Limb (tissue), 2 donors: ENCODE measurements at regions not wholly inside any gene's neighbourhood (a gene's known extent, or its start where the extent isn't known, plus 50 kb on each side); places are given as distances from the start of the nearest gene placed in this dataset.

ENCODE experiments used
- DNase-seq, 2 donors: peaks; one replicate each; pipeline ENCODE4 v3.0.0-alpha.2; 2016; ENCODE audit errors: extremely low spot score in 2 of 2

DNA sequence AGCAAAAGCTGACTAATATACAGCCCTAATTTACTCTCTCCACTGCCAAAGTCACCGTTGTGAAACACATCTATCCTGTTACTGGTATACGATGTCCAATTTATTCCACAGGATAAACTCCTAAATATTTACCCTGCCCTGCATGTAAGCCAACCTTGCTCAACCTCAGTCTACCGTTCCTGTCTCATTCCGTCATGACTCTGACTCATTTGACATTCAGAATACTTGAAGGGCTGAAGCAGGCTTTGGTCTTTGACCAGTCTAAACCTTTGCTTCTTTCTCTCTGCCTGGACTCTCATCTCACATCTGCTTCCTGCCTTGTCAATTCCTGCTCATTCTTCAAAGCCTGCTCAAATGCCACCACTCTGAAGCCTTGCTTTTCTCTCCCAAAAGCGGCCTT, 157.5 kb downstream of the SCP2D1 start:
- DNase-seq: no peak

DNA sequence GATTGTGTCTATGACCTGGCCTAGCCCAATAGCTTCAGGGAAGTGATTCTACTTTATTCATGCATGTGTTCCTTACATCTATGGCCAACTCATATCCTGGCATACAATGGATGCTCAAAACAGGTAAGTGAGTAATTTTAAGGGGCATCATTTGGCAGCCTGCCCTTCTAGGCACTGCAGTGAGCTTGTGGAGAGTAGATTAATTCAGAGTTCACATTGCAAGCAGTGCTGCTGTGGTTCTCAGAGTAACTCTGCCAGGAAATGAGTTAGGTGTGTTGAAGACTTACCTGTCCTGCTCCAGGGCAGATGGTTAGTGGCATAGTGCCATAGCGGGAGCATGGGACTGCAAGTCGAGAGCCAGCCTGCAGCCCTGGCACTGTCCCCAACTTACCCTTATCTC, 158.0 kb downstream of the SCP2D1 start:
- DNase-seq: no peak

DNA sequence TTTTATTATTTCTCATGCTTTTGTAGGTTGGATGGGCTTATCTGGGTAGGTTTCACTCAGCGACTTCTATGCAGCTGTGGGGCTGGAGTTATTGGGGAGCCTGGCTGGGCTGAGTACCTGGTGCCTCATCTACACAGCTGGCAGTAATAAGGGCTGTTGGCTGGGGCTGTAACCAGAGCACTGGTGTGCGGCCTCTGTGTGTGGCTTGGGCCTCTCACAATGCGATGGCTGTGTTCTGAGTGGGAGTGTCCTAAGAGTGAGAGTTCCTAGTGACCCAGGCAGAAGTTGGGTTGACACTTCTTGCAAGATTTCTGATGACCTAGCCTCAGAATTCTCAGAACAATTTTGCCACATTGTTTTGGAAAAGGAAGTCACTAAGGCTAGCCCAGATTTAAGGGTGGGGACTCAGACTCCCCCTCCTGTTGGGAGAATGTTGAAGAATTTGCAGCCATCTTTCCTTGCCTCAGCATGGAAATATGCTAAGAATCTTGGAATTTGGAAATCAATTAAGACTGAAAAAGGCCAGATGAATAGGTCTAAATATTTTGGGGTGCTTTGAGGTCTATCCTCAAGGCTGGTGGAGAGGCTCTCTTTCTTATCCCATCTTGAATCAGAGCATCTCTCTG, 158.8 kb downstream of the SCP2D1 start:
- no peak for DNase-seq

DNA sequence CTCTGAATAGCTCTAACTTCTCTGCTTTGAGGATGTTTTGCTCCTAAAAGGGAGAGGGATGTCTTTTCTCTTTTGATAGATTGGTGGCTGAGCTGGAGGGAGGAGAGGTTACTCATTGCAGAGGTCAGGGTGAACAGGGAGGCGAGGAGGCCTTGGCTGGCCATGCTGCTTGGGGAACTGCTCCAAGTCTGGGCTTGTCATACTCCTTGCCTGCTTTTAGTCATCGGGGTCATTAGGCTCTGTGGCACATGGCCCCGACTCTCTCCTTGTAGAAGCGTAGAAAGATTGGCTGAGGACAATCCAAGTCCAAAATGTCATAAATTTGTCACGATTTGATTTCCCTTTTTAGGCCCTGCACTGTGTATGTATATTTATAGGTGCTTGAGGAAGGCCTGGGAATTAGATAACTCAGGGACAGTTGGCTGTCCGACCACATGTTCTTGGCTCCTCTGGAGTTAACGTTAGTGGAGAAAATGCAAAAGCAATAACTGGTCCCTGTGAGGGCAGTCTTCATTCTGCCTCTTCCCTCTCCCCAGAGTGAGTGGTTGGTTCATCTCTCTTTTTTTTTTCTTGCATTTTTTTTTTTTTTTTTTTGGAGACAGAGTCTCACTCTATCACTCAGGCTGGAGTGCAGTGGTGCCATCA, 160.1 kb downstream of the SCP2D1 start:
- no peak for DNase-seq

DNA sequence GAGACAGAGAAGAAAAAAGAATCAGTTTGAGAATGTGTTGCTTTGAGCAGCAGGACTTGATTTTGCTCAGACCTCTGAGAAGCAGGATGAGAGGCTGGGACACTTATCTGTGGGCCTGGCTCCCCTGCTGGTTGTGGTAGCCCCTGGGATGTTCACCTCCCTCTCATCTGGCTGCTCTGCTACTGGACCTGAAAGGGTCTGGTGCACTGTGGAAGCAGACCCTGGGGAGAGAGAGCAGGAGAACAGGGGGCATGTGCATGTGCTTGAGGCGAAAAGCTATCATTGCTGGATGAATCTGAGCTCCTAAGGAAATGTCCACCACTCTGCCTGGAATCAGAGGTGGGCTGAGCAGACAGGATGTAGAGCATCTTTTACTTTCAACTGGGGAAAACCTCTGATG, 161.1 kb downstream of the SCP2D1 start:
- no peak for DNase-seq

DNA sequence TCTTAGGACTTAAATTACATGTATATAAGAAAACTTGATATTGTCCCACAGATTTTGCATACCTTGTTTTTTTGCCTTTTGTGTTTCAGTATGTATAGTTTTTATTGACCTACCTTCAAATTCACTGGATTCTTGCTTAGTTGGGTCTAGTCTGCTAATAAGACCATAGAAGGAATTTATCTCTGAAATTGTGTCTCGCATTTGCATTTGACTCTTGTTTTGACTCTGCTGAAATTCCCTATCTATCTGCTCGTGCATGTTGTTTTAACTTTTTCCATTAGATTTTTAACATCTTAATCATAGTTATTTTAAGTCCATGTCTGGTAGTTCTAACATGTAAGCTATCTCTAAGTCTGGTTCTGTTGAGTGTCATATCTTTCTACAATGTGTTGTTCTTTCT, 163.9 kb downstream of the SCP2D1 start:
- no peak for DNase-seq

DNA sequence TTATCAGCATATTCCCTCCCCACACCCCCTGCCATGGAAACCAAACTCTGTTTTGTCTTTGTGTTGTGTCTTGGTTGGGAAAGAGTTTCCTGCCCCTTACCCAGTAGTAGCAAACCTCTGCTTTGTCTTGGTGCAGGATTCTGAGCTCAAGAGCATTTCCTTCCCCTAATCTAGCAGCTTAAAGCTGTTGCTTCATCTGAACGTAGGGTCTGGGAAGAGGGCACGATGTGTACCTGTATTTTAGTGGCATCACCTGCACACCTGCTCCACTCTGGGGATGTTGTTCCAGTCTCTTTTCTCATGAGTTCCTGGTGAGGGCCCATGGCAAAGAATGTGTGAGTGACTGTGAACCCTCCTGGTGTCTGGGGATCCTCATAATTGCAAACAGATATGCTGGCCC, 164.7 kb downstream of the SCP2D1 start:
- DNase-seq: no peak

DNA sequence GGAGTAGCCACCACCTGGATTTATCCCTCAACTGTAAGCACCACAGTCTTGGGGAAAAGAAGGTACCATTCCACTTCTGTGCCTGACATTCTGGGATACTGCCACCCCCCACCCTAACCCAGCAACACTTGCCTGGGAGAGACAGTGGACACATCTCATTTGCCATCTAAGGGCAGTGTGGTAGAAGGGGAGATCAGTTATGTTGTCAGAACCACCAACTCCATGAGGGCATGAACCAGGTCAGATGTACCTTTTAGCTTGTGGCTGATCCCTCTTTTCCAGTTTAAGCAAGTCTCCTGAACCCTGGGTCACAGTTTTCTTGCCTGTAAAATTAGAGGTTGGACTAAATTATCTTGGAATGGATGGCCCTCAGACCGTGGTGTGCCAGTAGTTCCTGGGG, 165.5 kb downstream of the SCP2D1 start:
- DNase-seq: no peak

DNA sequence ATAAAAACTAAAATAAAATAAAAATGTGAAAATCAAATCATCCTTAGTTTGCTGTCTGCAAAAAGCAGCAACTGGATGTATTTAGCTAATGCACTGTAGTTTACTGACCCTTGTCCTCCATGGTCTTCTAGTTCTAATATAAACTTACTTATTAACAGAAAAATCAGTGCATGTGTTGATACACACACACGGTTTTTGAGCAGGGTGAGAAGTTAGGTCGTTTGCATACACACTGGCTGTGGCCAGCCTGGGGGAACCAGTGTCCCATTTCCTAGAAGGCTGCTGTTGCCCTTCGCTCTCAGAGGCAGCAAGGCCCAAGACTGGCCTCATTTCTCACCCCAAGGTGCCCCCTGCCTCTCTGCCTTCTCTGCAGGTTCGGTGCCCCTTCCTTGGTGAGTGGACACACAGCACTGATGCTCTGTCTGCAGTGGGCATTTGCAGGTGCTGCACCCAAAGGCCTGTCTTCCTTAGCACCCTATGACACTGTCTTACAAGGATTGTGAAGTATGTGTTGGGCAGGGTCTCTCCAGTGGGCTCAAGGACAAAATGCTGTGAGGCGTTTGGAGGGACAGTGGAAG, 168.5 kb downstream of the SCP2D1 start:
- DNase-seq: no peak

DNA sequence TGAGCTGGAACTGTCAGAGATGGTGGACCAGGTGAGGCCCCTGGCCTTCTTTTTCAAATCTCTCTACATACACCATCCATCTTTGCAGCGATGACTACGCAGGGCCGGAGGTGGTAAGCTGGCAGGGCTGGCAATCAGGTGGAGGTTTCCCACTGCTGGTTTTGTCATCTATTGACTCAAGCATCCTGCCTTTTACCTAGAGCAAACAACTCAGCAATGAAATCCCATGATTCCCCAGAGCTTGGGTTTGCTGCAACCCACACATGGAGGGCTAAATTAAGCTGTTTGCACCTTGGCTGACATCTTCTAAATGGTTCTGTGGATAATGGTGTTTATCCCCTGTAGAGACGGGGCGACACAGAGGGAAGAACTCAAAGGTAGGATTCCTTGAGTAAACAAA, 170.2 kb downstream of the SCP2D1 start:
- no peak for DNase-seq

DNA sequence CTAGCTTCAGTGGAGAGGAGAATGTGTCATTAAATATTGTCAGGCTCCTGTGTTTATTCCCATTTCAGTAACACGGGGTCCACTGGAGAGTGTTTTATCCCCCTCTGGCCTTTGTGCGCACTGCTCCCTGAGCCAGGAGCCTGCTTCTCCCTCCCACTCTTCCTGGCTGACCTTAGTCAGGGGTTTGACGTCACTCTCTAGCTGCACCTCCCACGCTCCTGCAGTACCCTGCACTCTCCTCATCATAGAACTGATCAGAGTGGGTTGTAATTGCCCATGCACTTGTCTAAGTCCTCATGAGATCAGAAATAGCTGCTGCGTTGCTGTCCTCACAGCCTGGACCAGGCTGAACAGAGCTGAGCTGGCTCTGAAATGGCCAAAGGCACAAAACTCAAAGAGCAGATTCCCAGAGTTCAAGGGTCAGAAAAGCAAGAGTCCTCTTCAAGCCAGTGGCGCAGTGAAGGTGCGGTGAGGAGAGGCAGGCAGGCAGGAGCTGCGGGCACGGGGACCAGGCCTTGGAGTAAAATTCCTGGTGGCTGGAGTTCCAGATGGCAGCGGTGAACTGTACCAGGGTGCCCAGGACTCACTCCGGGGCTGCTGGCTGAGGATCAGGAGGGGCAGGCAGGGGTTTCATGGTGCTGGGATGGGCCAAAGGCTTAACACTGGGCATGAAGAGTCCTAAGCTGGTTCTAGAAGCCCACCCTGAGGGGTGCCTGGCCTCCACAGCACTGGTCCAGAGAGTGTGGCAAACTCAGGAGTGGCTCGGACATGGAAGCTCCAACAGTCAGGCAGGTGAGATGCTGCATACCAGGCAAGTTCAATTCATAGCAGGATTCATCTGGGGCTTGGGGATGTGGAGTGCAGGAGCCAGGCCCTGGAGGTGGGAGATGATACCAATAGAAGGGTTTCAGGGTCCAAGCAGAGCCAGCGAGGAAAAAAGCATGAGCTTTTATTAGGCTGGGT, 170.9 kb downstream of the SCP2D1 start:
- no peak for DNase-seq

DNA sequence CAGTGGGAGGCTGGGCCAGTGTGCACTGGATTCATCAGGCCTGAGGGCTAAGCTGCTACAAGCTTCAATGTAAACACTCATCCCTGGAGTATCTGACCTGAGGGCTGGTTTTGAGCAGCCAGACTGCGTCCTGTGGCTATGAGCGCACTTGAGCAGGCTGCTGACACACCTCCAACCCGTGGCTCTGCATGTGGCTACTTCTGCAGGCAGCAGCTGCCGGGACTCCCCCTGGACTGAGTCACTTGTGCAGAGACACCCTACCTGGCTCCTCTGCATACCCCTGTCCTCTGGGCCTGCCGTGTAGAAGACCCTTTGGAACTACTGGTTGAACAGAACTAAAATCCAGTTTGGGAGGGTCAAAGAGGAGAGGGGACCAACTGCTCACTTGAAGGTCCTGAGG, 172.0 kb downstream of the SCP2D1 start:
- DNase-seq: no peak

DNA sequence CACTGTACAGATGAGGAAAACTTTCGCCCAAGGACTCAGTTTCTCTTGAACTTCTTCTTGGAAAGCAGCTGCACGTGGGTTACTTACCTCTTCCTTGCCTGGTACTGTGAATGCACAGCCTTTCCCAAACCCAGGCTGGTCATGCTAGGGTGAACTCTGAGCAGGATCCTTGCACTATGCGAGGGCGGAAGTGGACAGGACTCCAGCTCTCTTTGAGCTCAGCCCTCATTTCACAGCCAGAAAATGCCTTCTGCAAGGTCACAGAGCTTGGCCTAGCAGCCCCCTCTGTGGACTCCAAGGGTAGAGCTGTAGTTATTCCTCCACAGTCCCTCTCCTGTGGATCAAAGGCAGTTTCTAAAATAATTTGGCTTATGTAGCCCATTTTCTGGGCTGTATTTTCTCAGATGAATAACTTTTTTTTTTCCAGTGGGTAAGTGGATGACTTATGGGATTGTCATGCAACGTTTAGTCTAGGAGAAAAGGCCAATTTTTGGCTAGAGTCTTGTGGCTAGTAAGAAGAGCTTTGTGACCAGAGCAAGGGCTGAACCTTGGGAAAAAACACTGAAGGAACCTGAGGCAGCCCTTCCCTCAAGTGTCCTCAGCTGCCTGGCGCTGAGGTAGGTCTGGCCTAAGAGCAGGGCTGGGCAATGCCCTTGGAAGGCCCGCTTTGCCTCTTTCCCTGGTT, 172.7 kb downstream of the SCP2D1 start:
- DNase-seq: no peak

DNA sequence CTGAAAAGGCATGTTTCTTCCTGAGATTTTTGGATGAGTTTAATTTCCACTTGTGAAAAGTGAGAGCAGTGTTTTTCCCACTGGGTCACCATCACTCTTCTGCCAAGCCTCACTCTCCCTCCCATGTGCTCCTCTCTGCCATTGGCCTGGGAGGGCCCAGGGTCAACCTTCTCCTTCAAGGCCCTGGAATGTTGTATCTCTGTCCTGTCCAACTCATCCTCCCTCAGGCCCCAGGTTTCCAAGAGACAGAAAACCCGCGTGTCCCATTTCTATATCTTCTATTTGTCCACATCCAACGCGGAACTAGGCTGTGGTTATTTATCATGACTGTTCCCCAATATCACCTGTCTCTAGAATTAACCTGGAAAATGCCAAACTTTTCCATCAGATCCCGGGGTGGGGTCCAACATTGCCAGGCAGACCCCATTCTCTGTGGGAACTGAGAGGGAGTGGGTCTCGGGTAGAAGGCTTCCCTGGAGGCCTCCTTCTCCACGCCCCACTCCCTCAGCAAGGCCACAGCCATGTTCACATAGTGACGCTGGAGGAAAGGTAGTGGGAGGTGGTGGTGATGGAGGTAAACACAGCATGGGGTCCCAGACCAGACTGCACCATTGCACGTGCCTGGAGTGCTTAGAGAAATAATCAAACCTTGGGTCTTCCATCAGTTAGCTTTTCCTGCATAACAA, 173.5 kb downstream of the SCP2D1 start:
- DNase-seq: no peak

DNA sequence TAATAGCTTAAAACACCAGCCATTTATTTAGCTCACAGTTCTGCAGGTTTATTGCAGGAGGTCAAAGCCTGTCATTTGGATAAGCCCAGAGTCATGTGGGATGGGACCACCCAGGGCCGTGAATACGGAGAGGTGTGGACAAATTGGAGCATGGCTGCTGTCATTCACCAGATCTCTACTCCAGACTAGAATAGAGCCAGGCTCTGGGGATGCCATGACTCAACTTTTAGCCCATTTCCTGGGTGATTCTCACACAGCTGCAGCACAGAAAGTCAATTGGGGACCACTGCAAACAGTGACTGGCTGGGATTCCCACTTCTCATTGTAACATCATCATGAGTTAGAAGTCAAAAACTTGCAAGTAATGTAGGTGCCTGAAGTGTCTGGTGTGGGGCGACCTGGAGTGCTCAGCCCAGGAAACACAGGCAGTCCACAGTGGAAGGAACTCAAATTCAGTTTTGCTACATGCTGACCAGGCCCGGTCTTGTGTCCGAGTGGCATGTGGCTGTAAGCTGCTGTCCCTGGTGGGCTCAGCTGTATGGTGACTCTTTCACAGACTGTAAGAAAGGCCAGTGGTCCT, 174.3 kb downstream of the SCP2D1 start:
- DNase-seq: no peak

DNA sequence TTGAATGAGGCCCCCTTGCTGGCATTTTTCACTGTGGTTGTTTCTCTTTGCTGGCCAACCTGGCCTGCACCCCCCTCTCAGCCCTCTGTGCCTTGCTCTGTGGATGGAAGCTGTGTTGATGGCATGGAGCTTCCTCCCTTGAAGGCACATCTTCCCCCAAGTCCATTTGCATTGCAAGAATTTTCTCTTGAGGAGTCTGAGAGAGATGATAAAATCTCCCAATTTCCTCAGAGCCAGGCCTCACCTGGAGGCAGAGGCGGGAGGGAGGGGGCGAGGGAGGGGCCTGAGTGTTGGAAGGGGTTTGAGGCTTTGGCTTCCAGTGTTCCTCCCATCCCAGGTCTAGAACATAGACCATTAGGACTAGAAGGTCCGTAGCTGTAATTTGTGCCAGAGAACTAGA, 175.1 kb downstream of the SCP2D1 start:
- no peak for DNase-seq

DNA sequence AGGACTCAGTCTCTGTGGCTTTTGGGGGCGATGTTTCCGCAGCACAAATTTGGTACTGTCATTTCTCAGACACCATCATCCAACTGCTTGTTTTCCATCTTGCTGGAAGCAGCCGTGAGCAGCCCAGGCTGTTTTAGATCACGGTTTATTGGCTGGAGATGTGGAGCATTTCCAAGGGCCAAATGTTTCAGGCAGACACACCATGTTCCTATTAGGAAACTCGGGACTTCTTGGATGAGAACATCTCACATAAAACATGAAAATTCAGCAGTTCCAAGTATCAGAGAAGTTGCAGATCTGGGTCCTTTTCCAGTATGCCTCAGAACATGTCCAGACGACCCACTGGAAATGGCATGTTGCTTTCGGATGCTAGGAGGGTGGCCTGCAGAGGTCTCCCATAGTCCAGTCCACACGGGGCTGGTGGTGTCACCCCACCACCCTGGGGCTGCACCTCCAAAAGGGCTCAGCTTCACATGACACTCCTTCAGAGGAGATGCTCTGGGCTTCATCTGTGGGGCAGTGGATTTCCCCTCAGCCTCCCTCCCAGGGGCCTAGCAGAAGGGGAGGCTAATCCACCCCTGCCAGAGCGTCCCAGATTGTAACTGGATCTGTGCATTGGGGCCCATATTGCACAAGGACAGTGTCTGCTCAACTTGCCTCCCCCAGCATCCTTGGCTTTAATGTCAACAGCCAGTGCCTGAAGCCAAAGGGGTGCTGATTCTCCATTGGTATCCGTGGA, 176.3 kb downstream of the SCP2D1 start:
- DNase-seq: peak in 1 of 2 donors; percentile 10

DNA sequence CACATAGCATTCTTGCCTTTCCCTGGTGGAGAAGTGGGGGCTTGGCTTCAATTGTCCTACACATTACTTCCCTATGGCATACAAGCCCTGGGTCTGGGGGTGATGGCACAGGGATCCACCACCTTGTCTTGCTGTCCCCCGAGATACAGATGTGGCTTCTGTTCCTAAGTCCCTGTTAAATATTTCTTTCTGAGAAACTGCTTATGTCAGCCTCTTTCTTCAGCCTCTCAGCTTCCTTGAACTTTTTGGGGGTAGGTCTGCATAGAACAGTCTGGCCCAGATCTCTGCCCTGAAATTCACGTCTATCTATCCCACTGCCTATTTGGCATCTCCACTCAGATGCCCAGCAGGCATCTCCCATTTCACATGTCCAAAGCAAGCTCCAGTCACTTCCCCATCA, 177.4 kb downstream of the SCP2D1 start:
- DNase-seq: no peak

DNA sequence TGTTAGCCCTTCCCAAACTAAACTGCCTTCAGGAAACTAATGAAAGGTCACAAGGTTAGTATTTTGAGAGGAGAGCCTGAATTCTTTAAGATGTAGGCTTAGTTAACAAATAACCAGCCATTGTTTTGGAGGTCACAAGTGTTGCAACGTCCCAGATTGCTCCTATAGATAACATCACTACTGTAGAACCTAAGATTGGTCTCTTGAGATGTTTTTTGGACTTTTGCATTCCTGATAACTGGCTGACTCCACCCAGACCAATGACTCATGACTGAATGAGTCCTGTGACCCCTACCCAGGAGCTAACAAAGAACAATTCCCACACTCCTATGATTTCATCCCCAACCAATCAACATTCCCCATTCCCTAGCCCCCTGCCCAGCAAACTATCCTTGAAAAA, 178.8 kb downstream of the SCP2D1 start:
- no peak for DNase-seq

DNA sequence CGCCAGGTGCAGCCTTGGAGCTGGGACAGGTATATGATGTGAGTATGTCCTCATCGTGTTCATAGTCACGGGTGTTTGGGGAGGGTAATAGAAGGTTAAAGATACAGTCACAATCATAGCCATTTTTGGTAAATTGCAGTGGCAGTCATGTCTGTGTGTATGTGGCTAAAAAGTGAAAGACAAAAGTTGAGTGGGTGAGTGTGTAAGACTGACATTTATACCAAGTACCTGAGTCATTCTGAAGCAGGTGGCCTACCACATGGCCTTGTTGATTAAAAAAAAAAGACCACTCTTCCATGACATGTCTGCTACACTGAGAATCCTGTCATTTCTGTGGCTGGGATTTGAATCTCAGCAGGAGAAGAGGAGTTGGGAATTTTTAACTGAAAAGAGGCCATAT, 181.9 kb downstream of the SCP2D1 start:
- no peak for DNase-seq
